ENCODE measurements at regions not wholly inside any gene's neighbourhood (a gene's known extent, or its start where the extent isn't known, plus 50 kb on each side); places are given as distances from the start of the nearest gene placed in this dataset.

DNA sequence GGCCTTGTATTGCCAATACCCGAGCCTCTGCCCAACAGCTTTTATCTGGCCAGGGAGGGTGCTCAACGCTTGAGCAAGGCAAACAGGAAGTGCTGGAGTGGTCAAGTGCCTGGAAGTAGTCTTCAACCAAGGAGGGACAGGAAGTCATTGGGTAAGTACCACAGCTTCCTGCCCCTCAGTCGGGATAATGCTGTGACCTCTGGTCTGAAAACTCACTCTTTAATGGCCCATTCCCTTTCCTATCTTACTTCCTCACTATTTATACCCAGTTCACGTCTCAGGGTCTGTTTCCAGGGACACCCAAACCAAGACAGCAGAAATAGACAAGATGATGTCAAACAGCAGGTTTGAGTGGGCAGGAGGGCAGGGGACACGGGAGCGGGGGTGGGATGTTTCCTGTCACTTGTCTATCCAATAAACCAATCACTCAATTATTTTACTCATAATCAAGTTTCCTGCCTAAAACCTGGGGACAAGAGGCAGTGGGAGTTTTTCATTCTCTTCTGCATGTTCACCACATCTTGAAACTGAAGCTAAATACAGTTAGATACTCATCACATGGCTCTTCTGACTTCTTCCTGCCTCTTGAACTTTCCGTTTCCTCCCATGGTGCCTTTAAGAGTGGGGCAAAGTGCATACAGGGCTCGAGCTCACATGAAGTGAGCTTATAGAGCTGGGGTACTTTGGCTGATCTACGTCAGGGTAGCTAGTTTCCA lies 68.9 kb upstream of the CAB39 start:
- peak; percentile 68 to 81 (median 70) for DNase-seq

DNA sequence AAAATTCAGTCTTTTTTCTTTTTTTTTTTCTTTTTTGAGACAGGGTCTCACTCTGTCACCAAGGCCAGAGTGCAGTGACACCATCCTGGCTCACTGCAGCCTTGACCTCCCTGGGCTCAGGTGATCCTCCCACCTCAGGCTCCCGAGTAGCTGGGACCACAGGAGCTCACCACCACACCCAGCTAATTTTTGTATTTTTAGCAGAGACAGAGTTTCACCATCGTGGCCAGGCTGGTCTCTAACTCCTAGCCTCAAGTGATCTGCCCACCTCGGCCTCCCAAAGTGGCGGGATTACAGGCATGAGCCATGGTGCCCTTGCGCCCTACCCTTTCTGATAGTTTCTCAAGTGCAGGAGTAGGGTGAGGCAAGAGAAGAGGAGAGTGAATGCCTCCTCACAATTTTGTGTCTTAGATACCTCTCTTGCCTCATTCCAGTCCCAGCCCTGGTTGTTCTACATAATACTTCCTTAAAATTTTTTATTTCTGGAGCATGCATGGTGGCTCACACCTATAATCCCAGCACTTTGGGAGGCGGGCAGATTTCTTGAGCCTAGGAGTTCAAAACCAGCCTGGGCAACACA lies 68.2 kb upstream of the CAB39 start:
- peak in 1 of 3 donors; percentile 31 for DNase-seq

DNA sequence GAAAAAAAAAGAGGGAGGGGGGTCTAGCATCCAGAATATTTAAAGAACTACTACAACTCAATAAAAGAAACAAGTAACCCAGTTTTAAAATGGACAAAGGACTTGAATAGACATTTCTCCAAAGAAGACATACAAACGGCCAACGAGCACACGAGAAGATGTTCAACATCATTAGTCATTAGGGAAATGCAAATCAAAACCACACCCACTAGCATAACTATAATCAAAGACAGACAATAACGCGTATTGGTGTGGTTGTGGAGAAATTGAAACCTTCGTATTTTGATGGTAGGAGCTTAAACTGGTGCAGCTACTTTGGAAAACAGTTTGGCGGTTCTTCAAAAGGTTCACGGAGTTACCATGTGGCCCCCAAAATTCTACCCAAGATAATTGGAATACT lies 64.3 kb upstream of the CAB39 start:
- no peak for DNase-seq

DNA sequence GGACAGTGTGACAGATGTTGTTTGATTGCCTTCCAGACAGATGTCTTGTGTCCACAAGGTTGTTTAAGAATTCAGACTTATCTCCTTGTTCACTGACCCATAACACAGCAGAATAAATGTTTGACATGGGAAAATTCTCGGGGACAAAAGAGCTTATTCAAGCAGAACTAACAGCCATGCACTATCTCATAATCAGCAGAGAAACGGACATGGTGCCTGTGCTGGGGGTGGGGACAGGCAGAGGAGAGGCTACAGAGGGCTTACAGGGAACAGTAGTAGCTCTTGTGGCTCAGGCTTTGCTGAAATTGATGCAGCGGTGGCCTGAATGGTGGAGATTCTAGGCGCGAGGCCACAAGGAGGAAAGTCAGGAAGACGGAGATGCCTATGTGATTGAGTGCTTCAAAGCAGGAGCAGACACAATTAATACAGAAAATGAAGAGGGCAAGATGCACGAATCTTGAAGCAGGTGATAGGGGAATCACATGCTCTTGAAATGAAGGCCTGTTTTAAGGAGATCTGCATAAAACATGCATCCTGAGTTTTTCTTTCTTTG lies 62.0 kb upstream of the CAB39 start:
- no peak for DNase-seq

DNA sequence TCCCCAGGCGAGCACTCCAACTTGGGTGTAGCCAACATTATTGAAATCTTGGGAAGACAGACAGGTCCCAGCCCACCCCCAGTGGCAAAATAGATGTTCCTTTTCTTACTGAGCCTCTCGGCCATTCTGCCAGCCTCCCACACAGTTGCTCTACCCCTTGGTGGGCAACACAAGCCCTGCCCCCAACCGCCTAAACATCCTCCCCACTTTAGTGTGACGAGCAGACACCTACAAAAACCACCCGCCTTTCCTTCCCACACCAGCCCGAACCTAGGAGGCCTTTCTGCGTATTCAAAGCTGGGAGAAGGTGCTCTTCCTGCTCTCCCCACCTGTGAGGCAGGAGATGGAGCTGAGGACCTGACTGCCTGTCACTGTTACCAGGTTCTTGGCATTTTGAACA lies 58.6 kb upstream of the CAB39 start:
- DNase-seq, result no peak

DNA sequence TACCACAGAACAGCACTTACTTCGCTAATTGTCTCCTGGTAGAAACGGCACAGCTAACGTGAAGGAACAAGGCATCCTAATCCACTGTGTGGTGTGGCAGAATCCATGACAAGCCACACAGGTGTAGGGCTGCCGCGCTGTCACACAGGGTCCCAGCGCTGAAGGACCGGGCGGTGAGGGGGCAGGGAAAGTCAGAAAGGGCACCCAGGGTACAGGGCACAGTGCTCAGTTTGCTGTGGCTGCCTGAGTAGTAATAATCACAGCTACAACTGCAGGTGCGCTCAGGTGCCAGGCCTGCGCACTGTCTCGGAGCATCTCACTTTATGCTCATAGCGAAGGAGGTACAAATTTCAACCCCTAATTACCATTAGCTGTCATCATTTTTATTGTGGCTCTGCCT lies 55.2 kb upstream of the CAB39 start:
- DNase-seq, result no peak

DNA sequence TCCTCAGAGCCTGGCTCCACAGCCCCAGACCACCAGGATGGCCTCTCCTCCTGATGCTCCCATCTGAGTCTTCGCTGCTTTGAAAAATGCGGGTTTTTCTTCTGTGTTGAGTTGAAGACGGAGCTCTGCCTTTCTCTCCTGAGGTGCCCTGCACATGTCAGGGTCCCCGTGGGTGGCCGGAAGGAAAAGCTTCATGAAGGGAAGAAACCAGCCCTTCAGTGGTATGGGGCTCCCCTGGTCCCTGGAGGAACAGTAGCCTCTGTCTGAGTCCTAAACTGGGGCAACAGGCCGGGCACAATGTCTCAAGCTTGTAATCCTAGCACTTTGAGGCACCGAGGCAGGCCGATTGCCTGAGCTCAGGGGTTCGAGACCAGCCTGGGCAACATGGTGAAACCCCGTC lies 54.7 kb upstream of the CAB39 start:
- no peak for DNase-seq

DNA sequence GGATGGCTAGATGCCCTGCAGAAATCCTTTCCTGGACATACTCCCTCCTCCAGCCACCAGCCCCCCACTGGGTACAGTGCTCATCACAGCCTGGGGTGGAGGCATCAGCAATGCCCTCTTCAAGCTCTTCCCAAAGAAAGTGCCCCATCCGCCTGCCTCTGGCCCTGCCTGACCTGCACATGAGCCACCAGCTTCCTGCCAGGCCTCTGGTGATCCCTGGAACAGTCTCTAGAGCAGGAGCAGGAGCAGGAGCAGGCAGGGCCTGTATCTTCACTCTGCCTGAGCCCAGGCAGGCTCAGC lies 54.1 kb upstream of the CAB39 start:
- peak in 1 of 3 donors; percentile 17 for DNase-seq

DNA sequence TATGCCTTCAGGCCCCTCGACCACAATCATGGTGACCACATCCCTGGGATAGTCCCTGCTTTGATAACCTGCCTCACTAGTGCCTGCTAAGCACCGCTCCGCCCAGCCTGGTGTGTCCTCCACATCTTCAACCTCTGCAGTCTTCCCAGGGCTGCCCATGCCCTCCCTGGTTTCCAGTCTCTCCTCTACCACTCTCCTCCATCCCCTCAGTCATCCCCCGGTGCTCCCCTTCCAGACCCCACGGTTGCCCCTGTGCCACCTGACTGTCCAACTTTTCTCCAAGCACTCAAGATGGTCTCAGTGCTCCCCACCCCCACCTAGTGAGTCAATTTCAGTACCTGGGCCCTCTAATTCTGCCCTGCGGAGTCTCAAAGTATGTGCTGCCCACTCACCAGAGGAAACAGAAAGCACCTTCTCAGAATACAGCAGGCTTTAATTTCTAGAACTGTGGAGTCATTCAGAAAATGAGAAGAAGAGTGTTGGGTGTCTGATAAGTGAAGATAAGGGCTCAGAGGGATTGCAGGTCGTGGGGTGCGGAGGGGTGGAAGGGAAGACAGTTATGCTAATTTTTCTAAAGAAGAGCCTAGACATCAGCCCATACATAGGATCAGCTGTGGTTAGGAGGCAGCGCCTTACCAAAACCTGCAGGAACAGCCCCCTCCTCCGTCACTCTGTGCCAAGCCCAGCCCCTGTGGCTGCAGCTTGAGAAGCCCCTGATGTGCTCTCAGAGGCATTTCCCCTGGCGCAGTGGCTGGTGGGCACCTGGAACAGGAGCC lies 53.6 kb upstream of the CAB39 start:
- peak in 1 of 3 donors; percentile 42 for DNase-seq

DNA sequence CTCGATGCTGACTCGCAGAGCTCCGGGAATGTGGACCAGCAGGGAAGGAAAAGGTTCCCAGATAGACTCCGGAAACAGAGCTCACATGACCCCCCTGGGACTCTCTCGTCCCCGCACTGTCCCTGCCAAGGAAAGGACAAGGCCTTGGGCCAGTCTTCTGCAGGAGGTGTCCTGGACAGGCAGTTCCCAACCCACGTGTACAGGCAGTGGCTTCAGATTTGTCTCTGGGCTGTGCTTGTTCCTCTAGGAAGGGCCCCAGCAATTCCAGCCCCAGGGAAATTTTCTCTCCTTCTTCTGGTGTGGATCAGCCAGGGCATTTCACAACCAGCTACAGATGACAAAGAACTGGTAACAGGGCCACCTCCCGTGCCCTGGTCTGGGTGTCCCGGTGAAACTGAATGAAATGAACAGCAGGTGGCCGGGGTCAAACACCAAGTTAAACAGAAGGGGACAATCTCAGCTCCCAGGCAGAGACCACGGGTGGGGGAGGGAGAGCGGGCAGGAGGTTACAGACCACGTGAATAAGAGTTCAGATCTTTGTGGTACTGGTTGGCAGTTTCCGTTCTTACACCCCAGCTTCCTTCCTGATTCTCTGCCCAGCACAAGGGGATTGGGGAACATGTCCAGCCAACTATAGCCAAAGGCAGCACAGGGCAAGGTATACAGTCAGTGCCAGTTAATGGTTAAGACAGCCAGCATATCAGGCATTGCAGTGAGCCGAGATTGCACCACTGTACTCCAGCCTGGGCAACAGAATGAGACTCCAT lies 52.2 kb upstream of the CAB39 start:
- DNase-seq, result peak; percentile 71 to 75 (median 72)

DNA sequence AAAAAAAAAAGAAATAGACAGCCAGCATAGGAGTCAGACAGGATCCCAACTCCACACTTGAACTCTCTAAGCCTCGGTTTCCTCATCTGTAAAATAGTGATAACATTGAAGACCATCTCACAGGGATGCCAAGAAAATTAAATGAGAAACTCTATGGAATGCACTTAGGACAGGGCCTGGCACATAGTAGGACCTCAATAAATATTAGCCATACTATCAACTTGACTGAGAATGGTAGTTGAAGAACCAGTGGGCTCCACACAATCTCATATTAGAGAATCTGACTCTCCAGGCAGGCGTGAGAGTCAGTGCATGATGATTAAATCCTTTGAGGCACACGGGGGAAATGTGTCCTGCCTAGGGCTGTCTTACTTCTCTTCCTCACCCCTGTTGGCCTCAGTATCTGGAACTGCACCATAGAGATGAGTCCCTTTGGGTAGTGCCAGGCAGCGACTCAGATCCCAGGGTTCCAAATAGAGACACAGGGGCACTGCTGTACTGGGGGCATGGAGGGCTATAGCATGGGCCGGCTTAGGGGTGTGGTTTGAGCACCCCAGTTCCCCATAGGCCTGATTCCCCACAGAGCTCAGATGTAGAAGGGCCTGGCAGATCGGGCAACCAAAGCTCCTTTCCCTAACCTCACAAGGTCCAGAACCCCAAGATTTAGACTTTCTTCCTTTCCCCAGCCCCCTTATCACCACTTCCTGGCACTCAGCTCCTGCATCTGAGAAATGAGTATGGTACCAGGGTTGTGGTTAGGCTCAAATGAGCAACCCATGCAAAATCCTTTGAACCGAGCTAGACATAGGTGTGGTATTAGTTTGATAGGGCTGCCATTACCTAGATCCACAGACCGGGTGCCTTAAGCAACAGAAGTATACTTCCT lies 51.3 kb upstream of the CAB39 start:
- DNase-seq, result peak; percentile 54 to 61 (median 59)

Measured in suppressor macrophage treated with lipopolysaccharide for 1 hour (primary cell).